CD4-positive, alpha-beta T cell treated with Interleukin-2 at 100 ng/mL for 4 hours (primary cell): ENCODE measurements at regions not wholly inside any gene's neighbourhood (a gene's known extent, or its start where the extent isn't known, plus 50 kb on each side); places are given as distances from the start of the nearest gene placed in this dataset.
"Not testable (repeated sequence)": the region's sequence is repeated elsewhere in the genome, so short reads cannot be mapped to it uniquely, and the experiment has no call there.

ENCODE experiments used
- DNase-seq: peaks from one replicate; pipeline ENCODE4 v3.0.0-alpha.2; 2020; ENCODE audit warnings: low spot score

DNA sequence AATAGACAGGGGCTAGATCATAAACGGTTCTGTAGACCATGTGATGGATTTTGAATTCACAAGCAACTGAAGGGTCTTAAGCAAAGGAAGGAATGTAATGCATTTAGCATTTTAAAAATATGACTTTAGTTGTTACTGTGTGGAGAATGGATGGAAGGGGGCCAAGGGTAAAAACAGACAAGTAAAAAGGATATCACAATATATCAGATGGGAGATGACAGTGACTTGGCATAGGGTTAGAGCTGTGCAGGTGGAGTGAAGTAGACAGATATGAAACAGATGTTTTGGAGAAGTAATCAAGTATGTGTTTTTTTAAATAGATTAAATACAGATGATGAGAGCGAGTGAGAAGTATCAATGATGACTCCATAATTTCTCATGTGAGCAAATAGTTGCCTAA, 1116.0 kb upstream of the TENM3 start:
- DNase-seq: no peak

DNA sequence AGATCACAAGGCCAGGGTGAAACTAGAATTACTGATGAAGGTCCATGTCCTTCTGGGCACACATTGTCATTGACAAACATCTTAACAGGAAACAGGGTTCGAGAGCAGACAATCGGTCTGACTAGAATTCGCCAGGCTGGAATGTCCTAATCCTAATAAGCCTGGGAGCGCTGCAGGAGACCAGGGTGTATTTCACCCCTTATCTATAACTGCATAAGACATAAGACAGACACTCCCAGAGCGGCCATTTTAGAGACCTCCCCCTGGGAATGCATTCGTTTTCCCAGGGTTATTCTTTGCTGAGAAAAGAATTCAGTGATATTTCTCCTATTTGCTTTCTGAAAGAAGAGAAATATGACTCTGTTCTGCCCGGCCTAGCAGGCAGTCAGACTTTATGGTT, 1112.9 kb upstream of the TENM3 start:
- not testable (repeated sequence) for DNase-seq

DNA sequence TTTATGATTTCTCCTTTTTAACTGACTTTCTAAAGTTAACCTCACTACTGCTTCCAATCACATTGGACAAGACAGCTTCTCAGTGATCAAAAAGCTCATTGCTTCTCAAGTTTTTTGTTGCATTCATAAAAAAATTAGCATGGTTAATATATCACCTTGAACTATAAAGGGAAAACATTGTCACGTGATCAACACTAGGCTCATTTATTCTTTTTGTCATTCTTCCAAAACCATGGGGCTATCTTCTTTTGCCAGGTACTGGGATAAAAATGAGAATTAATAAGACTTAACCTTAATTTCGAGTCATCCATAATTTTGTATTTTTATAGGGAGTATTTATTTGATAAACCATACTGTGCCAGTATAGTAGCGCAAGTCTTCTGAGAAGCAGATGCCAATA, 1105.9 kb upstream of the TENM3 start:
- DNase-seq: no peak

DNA sequence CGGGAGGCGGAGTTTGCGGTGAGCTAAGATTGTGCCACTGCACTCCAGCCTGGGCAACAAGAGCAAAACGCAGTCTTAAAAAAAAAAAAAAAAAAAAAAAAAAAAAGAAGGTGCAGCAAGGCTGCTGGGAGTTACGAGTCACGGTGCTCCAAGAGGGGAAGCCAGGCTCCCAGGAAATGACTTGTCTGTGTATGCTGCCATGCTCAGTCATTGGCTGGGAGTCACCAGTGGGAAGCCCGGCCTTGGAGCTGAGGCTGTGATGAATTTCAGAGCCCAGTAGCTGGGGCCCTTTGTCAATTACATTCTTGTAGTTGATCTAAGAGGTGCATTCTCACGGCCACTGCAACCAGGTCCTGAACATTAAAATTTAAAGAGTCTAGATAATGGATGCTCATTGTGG, 1105.1 kb upstream of the TENM3 start:
- DNase-seq: no peak

DNA sequence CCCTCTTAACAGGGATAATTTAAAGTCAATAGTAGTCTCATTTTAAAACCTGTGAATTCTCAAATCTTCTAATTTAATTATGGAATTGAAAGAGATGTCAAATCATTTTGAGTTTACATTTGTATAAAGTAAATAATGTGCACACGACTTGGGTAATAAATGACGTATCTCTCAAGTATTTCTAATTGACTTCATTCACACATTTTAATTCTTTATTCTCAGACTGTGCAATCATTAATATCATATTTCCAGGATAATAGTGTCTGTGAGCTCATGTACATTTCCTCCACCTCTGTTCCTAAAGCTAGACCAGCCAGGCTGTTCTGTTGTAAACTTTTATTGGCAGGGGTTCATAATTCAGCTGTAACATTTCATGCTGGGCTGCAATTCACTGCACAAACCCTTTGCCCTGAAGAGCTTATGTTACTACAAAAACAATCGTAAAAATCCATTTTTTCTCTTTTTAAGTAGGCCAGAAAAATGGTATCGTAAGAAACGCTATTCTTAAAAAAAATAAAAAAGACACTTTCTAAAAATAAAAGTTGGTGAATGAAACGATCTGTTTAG, 1103.1 kb upstream of the TENM3 start:
- no peak for DNase-seq

DNA sequence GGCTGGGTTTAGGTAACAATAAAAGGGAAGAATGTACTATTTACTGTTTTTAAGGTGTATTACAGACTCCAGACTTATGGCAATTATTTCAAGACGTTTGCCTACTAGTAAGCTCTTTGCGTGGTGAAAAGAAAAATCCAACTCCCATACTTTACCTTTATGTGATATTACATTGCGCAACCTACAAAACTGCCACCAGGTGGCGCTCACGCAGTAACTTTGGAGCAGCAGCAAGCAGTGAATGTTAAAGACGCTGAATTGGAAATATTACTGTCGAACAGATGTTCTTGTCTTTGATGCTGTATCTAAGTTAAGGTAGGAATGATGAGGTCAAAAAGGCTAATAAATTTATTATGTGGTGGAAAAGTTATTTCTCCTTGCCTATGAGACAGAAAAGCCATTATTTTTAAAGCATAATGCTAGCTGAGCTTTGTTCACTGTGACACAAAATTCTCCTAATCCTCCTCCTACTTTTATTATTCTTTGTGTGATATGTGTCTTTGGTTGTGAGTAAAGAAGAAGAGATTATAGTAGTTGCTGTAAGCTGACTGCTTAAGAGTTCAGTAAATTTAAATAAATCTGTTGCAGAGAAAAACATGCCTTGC, 1099.8 kb upstream of the TENM3 start:
- DNase-seq: peak; percentile 67

DNA sequence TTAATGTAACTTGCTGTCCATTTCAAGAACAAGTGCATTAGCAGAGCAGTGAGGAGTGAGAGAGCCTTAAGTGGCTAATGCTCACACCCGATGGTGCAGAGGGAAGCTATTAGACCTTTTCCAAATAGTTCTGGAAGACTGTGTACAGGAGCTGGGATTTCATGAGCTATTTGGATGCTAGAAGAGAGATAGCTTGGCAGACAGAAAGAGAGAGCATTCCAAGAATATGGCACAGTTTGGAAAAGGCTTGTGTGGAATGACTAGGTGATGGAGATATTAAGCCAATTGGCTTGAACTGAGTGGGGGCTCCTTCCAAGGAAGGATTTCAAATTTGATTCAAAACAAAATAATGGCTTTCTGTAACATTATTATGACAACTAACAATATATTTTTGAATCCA, 1097.2 kb upstream of the TENM3 start:
- no peak for DNase-seq

DNA sequence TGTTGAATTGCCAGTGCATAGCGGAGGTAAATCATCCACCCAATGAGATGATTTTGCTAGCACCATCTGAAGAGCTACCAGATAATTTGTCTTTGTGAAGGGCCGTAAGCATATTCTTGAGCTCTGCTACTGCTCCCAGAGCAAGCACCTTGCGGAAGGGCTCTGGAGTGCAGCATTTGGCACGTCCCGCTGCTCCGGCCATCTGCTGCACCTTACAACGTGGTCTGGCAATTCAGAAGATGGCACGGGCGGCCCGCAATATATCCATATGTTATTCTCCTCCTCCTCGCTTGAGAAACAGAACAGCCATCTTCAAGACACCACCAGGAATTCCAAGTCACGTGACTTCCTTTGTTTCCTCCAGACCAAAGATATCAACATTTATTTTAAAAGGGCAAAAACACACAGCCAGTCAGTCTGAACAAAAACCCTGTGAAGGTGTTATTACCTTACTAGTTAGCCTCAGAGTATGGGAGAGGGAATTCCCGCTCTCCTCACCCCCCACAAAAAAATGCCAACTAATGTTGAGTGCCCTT, 1095.7 kb upstream of the TENM3 start:
- no peak for DNase-seq

DNA sequence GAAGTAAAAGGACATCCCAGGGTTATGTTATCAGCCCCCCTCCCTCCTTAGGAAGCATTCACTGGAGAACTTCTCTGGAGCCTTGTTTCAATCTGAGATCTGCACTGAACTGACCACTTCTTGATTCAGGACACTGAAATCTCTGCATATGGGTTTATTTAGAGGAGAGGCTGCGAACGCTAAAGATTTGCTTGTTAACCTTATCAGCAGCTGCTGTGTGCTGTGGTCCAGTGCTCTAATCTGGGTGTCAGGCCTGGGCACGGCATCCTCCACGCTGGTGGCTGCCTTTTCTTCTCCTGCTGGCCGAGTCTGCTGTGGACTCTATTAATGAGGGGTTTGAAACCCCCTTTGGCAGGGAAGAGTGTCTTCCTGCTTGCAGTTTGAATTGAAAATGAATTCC, 1094.7 kb upstream of the TENM3 start:
- no peak for DNase-seq

DNA sequence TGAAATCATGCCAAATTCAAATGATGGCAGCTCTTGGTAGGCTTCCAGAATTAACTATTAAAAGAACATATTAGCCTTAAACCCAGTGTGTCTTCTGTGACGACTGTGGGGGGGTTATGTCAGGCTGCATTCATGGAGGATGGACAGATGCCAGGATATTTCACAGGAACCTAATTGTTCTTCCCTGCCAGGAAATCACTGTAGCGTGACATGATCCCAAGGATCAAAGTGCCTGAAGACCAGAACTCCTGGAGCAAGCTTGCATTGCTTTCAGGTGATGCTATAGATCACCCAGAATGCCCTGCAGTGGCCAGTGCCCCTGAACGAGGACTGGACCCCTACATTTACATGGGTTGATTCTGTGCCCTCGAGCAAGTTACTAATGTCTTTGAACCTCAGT, 1093.0 kb upstream of the TENM3 start:
- DNase-seq: no peak

DNA sequence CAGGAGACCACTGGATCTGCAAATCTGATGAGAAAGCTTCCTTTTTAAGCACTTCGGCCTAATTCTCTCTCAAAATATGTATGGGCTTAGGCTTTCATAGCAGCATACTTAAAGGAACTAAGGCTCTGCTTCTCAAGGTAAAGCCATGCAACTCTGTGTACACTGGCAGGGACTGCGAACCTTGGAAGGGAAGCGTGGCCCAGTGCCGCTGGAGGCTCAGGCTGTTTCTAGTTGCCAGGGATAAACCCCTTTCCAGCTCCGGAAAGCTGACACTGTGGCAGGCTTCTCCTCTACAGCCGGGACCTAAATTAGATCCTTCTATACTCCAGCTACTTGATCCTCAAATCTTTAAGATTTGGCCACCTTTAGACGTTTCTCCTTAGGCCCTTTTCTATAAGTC, 1091.3 kb upstream of the TENM3 start:
- DNase-seq: no peak

DNA sequence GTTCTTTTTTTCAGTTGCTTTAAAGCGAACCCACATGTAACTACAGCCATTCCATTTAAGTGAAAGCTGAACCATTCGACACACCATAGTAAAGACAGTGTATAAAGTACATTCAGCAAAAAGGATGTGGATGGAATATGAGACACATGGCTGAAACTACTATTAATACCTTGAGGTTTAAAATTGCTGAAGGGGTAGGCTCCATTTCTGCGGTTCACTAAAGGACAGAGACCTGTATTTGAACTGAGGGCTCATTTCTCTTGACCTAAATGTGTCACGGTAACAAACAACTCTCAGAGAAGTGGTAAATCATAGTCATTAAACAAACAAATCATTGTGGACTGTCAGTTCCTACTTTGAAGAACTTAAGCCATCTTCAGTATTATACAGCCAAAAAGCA, 1085.6 kb upstream of the TENM3 start:
- no peak for DNase-seq

DNA sequence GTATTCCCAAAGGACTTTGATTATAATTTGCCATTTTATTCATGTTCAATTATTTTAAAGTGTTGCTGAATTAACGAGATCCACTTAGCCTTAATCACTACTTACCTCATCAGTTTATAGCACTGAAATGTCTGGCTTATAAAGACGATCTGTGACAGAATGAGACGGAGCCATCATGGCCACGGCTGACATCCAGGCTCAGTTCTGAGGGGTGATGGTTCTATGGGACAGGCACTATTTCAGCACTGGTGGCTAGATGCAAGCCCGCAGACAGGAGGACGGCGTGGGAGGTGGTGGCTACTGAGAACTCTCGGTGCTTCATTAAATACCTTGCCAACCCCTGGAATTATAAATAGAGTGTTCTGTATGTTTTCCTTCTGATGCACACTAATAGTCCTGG, 1084.2 kb upstream of the TENM3 start:
- no peak for DNase-seq

DNA sequence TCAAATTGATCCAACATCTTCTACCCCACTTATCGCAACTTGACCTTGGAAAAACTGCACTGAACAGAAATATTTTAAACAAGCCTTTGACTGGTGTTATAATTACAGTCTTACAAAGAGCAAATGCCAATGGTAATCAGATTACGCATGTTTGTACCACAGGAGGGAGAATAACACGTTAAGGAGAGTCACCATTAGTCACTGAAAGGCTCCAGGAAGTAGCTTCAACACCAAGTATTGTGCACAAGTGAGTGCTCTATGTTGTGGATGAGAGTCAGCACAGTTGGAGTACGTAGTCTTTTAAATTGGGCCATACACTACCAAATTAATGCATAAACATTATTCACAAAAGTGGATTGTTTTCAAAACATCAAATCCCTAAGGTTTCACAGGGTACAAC, 1081.5 kb upstream of the TENM3 start:
- no peak for DNase-seq

DNA sequence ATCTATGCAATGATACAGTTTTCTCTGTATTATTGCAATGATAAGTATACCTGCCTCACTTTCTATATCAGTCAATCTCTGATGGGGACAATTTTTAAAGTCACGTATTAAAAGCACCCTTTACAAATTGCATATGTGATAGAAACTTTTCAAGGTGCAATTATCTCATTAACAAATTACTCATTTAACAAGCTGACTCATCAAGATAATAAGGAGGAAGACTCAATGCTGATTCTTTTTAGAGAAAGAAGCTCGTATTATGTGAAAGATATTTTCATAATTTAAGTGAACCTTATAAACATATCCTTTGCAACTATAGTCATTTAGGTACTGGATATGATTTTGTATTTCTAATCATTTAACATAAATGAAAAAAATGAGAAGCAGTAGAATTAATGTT, 1080.9 kb upstream of the TENM3 start:
- DNase-seq: no peak

DNA sequence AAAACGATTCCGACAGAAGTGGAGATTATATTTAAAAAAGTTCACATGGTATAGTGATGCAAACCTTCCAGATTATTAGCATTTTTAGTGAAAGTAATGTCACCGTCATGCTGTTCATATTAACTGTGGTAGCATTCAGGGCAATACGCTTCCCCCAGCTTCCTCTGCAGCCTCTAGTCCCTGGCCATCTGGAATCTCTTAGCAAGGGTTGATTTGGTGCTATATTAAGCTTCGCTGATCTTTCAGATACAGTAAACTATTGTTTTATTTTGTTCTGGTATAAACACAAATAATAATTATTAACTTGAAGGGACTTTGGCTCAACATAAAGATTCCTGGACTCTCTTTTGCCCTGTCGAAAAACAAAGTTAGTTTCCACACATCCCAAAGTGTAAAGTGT, 1080.5 kb upstream of the TENM3 start:
- DNase-seq: no peak

DNA sequence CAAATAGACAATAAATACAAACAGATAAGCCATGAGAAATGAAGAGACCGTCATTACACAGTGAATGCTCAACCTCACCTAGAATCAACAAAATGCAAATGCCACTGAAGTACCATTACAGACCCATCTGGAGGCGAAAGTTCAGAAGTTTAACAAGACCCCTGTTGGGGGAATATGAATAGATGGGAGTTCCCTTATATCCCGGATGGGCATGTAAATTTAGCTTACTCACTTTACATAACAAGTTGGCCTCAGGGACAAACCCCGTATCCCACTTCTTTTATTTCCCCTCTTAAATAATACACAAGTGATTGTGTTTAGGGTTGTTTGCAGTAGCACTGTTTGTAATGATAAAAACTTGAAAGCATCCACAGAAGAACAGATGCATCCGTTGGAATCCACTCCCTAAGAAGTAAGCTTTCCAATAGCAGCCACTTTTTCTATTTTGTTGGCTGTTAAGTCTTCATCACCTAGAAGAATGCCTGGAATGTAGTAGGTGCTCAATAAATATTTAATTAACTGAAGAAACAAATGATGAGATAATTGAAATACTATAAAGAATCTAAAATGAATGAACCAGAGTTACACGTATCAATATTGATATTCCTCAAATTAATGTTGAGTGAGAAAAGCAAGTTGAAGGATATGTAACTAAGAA, 1076.3 kb upstream of the TENM3 start:
- no peak for DNase-seq

DNA sequence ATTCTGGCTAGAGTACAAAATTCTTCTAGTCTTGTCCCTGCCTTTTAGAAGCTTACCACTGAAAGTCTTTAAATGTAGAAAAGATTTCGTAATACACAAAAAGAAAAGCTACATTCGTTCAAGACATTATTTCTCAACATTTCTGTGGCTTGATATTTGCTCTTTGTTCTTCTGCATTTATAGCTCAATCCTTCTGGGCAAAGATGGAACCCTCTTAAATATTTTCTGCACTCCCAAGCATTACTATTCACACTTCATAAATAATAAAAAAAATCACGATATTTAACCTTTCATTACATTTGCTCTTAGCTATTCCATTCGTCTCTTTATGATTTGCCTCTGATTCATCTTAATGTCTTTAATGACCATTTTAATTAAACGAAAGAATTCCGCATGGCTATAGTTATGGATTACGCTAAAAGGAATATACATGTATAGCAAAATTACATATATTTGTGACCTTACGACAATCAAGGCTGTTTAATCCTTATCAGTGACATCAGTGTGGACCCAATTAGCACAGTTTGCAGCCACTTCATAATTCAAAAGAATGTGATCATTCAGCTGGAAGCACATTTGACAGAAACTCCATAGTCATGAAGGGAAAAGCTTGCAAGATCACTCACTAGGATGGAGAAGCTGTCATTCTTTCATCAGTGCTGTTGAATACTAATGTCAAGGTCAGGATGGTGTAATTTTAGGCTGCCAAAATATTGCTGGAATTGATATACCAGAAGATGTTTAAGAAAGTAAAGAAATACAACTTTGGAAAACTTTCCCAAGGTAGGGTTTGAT, 1075.0 kb upstream of the TENM3 start:
- no peak for DNase-seq

DNA sequence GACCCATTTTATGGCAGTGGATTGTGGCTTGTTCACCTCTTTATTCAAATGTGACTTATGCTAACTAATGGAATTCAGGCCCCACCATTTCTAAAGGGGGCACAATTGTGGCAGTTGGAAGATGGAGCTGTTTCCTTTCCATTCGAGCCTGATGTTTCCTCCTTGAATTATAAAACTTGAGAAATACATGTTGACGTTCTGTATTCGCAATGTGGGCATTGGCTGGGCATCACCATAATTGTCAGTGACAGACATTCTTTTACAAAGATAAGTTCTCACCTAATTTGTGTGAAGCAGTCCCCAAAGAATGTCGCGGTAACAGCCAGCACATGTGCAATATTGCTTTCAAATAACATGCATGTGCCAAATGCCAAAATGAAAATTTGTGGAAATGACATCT, 1070.2 kb upstream of the TENM3 start:
- no peak for DNase-seq

DNA sequence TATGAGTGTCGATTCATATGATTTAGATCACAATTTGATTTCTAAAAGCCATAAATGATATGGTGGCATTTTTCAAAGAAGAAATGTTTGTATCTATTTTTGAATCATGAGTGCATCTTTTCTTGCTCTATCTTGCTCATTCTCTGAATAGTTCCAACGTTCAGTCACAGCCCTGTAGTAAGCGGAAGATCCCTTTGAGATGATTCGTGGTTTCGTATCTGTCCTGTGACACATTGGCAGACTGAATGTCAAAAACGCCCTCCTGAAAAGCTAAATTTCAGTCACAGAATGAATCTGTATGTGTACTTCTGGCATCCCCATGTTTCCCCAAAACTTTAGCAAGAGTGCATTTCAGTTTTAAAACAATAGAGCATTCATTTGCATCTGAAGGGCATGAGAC, 1066.9 kb upstream of the TENM3 start:
- DNase-seq: no peak

DNA sequence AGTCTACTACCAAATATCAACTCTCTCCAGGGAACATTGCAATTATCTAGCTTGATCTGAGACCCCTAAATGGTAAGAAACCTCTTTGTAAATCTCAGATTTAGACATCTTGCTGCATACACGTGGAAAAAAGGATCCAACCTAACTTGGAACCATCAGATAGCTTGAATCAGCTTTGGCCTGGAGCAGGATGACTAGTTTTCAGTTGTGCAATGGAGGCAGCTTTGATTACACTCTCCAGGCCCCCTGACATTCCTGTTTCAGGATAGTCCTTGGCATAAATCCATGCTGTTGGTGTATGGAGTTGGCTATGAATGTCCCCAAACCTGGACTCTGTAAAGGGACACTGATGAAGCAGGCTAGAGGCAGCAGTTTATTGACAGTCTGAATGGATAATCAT, 1061.9 kb upstream of the TENM3 start:
- DNase-seq: no peak

DNA sequence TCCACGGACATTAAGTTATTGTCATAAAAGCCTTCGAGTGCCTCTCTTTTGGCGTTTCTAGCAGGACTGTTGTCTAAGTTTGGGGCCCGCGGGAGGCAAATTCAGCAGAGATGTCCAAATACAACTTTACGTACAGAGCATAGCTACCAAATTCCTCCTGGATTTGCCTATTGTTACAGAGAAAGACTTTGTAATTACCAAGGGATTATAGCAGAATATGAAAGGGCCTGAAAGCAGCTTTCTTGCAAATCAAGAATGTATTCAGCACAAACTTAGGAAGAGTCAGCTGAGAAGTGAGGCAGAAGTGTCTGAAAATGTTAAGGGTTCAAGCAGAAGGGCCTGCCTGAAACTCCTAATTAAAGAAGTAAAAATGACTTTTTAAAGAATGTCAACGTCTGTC, 1053.5 kb upstream of the TENM3 start:
- no peak for DNase-seq
